ENCODE measurements at regions not wholly inside any gene's neighbourhood (a gene's known extent, or its start where the extent isn't known, plus 50 kb on each side); places are given as distances from the start of the nearest gene placed in this dataset.

GRCh38 chr10:3364768-3365480, 192.3 kb upstream of the PITRM1 start:
- no peak for DNase-seq

DNA sequence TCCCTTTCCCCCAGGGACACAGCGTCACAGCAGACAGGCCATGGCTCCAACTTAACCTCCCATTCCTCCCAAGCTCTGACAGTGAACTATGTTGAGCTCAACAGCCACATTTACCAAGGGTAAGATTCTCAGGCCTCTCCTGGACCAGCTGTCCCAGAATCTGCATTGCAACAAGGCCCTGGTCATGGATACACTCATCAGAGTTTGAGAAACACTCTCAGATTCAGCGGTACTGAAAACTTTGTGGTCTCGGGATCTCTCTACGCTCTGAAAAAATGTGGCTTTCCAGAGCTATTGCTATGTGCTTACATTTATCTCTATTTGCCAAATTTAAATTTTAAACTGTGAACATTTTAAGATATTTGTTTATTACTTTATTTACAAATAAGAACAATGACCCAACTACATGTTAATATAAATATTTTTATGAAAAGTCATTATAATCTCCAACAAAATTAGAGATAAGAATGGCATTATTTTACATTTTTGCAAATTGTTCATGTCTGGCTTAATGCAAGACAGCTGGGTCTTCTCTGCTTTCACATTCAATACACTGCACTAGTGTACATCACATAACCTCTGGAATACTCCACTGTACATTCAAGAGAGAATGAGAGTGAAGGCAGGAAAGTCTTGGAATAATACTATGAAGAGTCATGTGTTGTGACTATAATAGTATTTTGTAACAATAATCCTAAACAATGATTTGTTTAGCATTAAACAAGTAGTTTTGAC, 190.9 kb upstream of the PITRM1 start:
- no peak for DNase-seq

- DNase-seq: no peak
Observed at GRCh38 chr10:3362394-3362793, 189.8 kb upstream of the PITRM1 start.

- DNase-seq: no peak
Observed at GRCh38 chr10:3361640-3362039, 189.1 kb upstream of the PITRM1 start.

- DNase-seq: no peak
Observed at GRCh38 chr10:3357737-3358136, 185.2 kb upstream of the PITRM1 start.

DNA sequence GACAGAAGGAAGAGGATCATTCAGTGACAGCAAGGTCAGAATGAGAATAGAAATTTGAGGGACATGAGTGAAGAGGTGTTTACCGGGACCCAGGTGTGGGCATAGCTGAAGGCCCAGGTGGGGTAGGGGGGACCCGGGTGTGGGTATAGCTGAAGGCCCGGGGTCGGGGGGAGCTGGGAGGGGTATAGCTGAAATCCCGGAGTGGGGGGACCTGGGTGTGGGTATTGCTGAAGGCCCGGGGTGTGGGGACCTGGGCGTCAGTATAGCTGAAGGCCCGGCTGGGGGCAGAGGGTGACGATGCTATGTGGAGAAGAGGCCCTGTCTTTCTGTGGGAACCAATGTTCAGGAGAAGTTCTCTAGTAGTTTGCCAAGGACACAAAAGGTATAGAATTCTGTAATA, 183.0 kb upstream of the PITRM1 start:
- DNase-seq: no peak

- no peak for DNase-seq
Observed at GRCh38 chr10:3354174-3354900, 181.8 kb upstream of the PITRM1 start.

GRCh38 chr10:3353235-3353634, 180.7 kb upstream of the PITRM1 start:
- no peak for DNase-seq

- DNase-seq: no peak
Observed at GRCh38 chr10:3350617-3351258, 178.2 kb upstream of the PITRM1 start.

- no peak for DNase-seq
Observed at GRCh38 chr10:3350205-3350604, 177.6 kb upstream of the PITRM1 start.

DNA sequence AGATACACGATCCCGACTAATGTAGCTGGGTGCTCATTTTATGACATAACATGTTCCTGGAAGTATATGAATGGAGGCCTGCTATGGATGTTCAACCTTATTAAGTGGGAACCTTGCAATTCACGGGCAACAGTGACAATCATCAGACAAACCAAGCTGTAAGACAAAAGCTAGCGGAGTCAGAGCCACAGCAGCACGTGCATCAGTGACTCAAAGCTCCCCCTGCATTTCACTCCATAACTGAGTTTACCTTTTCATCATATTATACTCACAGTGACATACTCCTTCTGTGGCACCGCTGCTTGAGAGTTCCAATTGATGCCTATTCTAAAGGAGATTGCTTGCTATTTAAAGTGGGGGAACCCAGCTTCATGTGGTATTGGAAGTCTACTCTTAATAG, 176.0 kb upstream of the PITRM1 start:
- DNase-seq: no peak

- no peak for DNase-seq
Observed at GRCh38 chr10:3347413-3348182, 175.0 kb upstream of the PITRM1 start.

GRCh38 chr10:3346851-3347250, 174.3 kb upstream of the PITRM1 start:
- no peak for DNase-seq

- DNase-seq: no peak
Observed at GRCh38 chr10:3342771-3343170, 170.2 kb upstream of the PITRM1 start.

DNA sequence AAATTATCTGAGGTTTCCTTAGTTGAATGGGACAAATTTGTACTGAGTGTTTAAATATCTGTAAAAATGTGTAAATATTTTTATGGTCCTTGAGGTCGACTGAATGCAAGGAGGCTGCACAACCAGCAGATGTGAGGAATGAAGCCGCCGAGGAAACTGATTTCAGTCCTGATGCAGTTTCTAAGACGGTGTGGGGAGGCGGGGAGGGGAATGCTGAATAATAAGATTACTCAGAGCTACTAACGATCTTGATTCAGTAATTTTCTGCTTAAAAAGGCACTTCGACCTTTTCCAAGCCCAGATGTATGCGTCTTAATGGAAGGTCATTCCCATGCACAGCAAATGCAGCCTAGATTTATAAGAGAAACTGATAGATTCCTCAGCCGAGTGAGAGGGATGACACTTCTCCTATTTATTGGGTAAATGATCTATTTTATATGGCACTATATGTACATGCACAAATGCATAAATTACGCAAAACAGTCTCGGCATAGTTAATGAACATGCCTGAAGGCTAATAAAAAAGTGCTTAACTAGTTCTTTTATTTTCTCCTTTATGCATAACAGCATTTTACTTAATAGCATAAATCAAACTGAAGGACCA, 167.6 kb upstream of the PITRM1 start:
- DNase-seq: no peak

DNA sequence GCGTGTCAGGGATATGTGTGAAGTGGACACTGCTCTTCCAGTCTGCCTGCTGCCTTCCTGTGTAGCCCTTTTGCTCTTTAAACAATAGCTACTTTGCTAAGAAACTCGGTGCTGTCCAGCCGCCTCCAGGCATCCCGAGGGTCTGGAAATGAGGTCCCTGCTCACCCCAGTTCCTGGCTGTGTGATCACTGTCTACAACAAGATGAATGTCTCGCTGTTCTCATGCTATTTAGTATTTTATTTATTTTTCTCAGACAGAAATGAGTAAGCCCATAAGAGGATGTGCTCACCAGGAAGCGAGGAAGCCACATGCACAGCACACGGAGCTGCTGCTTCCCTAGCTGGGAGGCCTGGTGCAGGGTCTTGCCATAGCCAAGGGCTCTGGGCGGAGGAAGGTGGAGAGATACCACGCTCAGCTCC, 167.0 kb upstream of the PITRM1 start:
- no peak for DNase-seq

GRCh38 chr10:3339121-3339520, 166.5 kb upstream of the PITRM1 start:
- DNase-seq: no peak

DNA sequence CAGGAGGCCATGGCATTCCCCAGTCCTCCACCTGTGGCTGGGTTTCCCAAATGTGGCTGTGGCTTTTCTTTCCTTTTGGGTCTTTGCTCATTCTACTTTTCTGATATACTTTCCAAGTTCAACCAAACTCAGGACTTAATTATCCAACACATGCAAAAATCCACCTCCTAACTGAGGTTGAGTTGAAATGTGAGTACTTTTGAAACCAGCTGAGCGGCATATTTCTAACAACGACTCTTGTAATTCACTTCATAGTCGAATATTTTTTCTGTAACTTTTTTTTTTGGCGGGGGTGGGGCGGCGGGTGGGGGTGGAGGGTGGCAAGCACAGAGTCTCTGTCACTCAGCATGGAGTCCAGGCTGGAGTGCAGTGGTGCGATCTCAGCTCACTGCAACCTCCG, 165.2 kb upstream of the PITRM1 start:
- DNase-seq: no peak

- no peak for DNase-seq
Observed at GRCh38 chr10:3336673-3337293, 164.2 kb upstream of the PITRM1 start.

DNA sequence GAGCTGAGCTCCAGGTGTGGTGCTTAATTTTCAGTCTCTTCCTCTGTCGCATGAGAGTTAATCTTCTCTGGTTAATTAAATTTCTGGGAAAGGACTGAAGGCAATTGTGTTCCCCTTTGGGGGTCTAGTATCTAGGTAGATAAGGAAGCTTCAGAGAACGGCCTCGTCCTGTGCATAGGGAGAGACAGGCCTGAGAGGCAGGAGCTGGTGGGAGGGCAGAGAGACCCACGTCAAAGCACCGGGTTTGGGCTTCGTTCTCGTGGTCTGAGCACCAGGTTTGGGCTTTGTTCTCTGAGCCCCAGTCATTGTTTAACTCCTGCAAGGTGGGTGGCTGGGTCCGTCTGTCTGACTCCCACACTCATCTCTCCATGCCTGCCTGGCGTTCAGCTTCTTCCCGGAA, 160.8 kb upstream of the PITRM1 start:
- no peak for DNase-seq

DNA sequence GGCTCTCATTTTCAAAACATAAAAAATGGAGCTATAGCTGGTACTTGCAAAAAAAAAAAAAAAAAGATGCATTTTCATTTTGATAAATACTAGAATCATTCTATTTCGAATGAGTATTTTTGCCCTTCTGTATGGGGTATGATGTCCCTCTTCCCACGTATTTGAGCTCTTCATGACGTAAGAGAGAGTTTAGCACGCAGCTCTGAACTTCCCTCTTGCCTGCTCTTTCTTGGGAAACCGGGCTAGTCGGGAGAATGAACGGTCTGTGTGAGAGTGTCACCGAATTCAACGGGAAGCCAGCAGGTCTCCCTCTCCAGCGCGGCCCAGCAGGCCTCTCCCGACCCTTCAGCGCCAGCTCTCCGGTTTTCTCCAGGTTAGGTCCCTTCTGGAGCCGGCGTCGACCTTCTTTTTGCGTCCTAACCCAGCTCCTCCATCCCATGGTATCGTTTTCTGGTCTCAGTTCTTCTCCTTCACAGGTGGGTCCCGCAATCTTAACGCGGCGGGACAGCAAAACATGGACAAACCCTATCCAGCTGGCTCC, 159.2 kb upstream of the PITRM1 start:
- no peak for DNase-seq

Measured in NCI-H2107 (cell line).